Esophagus squamous epithelium (tissue), 4 donors: ENCODE measurements at regions not wholly inside any gene's neighbourhood (a gene's known extent, or its start where the extent isn't known, plus 50 kb on each side); places are given as distances from the start of the nearest gene placed in this dataset.

Source experiments
- CTCF ChIP-seq, 6 experiments: fragments of 450-650 bp in 4 of 6; fragments of 200-600 bp in 2 of 6; sonication (generic) in 2 of 6; IDR thresholded peaks; one replicate each; pipeline ENCODE4 v1.5.1; 2016 to 2019; ENCODE audit warnings: antibody characterized with exemption in 6 of 6, mild to moderate bottlenecking in 4 of 6, moderate library complexity in 4 of 6
- POLR2A ChIP-seq, 4 donors: fragments of 450-650 bp; IDR thresholded peaks; one replicate each; pipeline ENCODE4 v1.6.1; 2017; ENCODE audit warnings: antibody characterized with exemption in 4 of 4, mild to moderate bottlenecking in 4 of 4, moderate library complexity in 3 of 4

GRCh38 chr4:31427691-31428090 is 707.5 kb downstream of the PCDH7 start:
- TF ChIP-seq CTCF (IDR thresholded peaks at IDR 0.05), result no peak
- no peak for TF ChIP-seq POLR2A (IDR thresholded peaks at IDR 0.05)
